HEK293T (cell line): ENCODE measurements at regions not wholly inside any gene's neighbourhood (a gene's known extent, or its start where the extent isn't known, plus 50 kb on each side); places are given as distances from the start of the nearest gene placed in this dataset.

Experiments used
- ARNT ChIP-seq: fragments of 450-650 bp; IDR thresholded peaks from 2 replicates; pipeline ENCODE4 v1.6.1; 2017; ENCODE audit warnings: mild to moderate bottlenecking
- BHLHE40 ChIP-seq: fragments of 450-650 bp; IDR thresholded peaks from 2 replicates; pipeline ENCODE4 v1.6.1; 2016; ENCODE audit warnings: mild to moderate bottlenecking, moderate library complexity, borderline replicate concordance
- ELF4 ChIP-seq: fragments of 450-650 bp; IDR thresholded peaks from 2 replicates; pipeline ENCODE4 v1.6.1; 2017; ENCODE audit warnings: antibody characterized with exemption
- FOXM1 ChIP-seq: fragments of 450-650 bp; IDR thresholded peaks from 2 replicates; pipeline ENCODE4 v1.6.1; 2017; ENCODE audit warnings: mild to moderate bottlenecking, borderline replicate concordance
- NFRKB ChIP-seq: fragments of 450-650 bp; IDR thresholded peaks from 2 replicates; pipeline ENCODE4 v1.6.1; 2016; ENCODE audit warnings: mild to moderate bottlenecking, moderate library complexity
- TARDBP ChIP-seq: fragments of 450-650 bp; IDR thresholded peaks from 2 replicates; pipeline ENCODE4 v1.6.1; 2016
- ZNF384 ChIP-seq: fragments of 450-650 bp; IDR thresholded peaks from 2 replicates; pipeline ENCODE4 v1.6.1; 2016

DNA sequence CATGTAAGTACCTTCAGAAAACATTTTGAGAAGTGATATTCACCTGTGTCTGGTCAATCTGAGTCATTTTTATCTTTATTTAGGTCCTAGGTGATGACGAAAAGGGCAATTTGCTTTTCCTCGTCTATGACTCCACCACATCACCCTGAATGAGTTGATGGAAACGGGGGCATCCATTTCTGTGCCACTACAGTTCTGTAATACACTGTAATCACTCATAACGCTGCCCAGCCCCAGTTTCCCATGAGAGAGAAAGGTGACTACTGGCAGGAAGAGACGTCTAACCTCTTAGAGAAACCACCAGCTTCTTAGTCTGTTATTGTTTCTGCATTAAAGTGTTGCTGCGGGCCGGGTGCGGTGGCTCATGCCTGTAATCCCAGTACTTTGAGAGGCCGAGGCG, 205.3 kb upstream of the MKLN1 start:
- TF ChIP-seq FOXM1 (no peak), NFRKB (no peak), ELF4 (no peak), TARDBP (no peak), ZNF384 (no peak), ARNT (no peak), BHLHE40 (no peak)
